RWPE2 (cell line): ENCODE measurements at regions not wholly inside any gene's neighbourhood (a gene's known extent, or its start where the extent isn't known, plus 50 kb on each side); places are given as distances from the start of the nearest gene placed in this dataset.

Experiments
- ATAC-seq: fragments of 200-7000 bp; cut with Tn5 transposase; 3 replicates; pipeline ENCODE4 v1.9.1; 2021; ENCODE audit warnings: low read depth
- DNase-seq: peaks from one replicate; pipeline ENCODE4 v3.0.0-alpha.2; 2020; ENCODE audit warnings: low spot score
- H3K27ac ChIP-seq: fragments of 450-650 bp; 2 replicates; pipeline ENCODE4 v1.5.1; 2017; ENCODE audit warnings: mild to moderate bottlenecking; ENCODE audit not compliant: poor library complexity, severe bottlenecking
- H3K27me3 ChIP-seq: fragments of 250-450 bp; sonication (Bioruptor Pico); 2 replicates; pipeline ENCODE4 v1.5.1; 2021; ENCODE audit warnings: mild to moderate bottlenecking, moderate library complexity; ENCODE audit not compliant: insufficient read depth, poor library complexity, severe bottlenecking
- H3K36me3 ChIP-seq: fragments of 250-450 bp; sonication (Bioruptor Pico); 2 replicates; pipeline ENCODE4 v1.5.1; 2020; ENCODE audit warnings: low read depth, mild to moderate bottlenecking, moderate library complexity
- H3K4me1 ChIP-seq: fragments of 250-450 bp; sonication (Bioruptor Pico); 2 replicates; pipeline ENCODE4 v1.5.1; 2021; ENCODE audit warnings: mild to moderate bottlenecking, moderate library complexity; ENCODE audit not compliant: insufficient read depth, poor library complexity, severe bottlenecking
- H3K4me3 ChIP-seq: fragments of 250-450 bp; sonication (Bioruptor Pico); 2 replicates; pipeline ENCODE4 v1.5.1; 2021; ENCODE audit warnings: mild to moderate bottlenecking, moderate library complexity; ENCODE audit not compliant: severe bottlenecking
- H3K9me3 ChIP-seq: fragments of 250-450 bp; sonication (Bioruptor Pico); 2 replicates; pipeline ENCODE4 v1.5.1; 2021; ENCODE audit warnings: mild to moderate bottlenecking, moderate library complexity; ENCODE audit not compliant: severe bottlenecking
- TF ChIP-seq, protein P1 (sequence below): fragments of 450-650 bp; IDR thresholded peaks from one replicate; pipeline ENCODE4 v1.5.1; 2017; ENCODE audit warnings: mild to moderate bottlenecking, moderate library complexity; ENCODE audit not compliant: poor library complexity, severe bottlenecking

GRCh38 chr3:110646055-110646454 lies 425.6 kb upstream of the NECTIN3 start:
- Histone ChIP-seq H3K27me3 (no peaks in the 10 kb centered on the region), H3K9me3 (no peaks in the 10 kb centered on the region), H3K4me1 (no peaks in the 10 kb centered on the region), H3K4me3 (no peak overlapping the region), H3K36me3 (no peaks in the 10 kb centered on the region), H3K27ac (no peak overlapping the region)
- ATAC-seq (no peak), DNase-seq (no peak)
- TF ChIP-seq, protein P1, sequence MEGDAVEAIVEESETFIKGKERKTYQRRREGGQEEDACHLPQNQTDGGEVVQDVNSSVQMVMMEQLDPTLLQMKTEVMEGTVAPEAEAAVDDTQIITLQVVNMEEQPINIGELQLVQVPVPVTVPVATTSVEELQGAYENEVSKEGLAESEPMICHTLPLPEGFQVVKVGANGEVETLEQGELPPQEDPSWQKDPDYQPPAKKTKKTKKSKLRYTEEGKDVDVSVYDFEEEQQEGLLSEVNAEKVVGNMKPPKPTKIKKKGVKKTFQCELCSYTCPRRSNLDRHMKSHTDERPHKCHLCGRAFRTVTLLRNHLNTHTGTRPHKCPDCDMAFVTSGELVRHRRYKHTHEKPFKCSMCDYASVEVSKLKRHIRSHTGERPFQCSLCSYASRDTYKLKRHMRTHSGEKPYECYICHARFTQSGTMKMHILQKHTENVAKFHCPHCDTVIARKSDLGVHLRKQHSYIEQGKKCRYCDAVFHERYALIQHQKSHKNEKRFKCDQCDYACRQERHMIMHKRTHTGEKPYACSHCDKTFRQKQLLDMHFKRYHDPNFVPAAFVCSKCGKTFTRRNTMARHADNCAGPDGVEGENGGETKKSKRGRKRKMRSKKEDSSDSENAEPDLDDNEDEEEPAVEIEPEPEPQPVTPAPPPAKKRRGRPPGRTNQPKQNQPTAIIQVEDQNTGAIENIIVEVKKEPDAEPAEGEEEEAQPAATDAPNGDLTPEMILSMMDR, result no peak

DNA sequence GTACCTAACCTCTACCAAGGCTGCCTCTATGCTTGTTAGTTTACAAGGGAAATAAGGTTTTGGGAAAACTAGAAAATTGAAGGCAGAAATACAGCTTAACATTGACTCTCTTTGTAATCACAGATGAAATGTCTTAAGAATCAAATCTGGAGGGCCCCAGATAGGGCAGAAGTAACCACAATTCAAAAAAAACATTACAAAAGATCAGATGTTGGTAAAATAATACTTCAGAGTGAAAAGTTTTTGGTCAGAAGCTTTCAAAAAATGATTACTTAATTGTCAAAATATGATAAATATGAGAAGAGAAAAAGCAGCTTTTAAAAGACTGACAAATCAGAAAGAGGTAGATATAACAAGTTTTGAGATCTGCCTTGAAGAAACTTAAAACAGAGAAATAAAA lies 425.1 kb upstream of the NECTIN3 start:
- Histone ChIP-seq H3K27ac (no peak overlapping the region), H3K4me3 (no peak overlapping the region), H3K36me3 (no peaks in the 10 kb centered on the region), H3K9me3 (no peaks in the 10 kb centered on the region), H3K4me1 (no peaks in the 10 kb centered on the region), H3K27me3 (no peaks in the 10 kb centered on the region)
- TF ChIP-seq, protein P1, result no peak
- DNase-seq (no peak), ATAC-seq (no peak)

DNA sequence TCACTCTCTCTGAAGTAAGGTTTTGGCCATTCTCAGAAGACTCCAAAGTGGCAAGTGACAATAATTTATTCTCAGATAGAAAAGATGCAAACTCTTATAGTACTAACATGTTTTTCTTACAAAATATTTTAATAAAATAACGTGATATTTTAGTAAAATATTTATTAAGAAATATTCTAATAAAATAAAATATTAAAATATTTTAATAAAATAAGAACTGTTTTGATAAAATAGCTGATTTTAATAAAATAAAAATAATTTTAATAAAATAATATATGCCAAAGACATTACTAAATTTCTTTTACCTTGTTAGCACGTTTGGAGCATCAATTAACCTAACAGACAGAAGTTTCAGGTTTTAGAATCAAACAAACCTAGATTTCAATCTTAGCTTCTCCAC lies 424.0 kb upstream of the NECTIN3 start:
- no peak overlapping the region for H3K4me3 ChIP-seq
- H3K4me1 ChIP-seq, result no peaks in the 10 kb centered on the region
- no peak overlapping the region for H3K27ac ChIP-seq
- no peaks in the 10 kb centered on the region for H3K27me3 ChIP-seq
- no peaks in the 10 kb centered on the region for H3K9me3 ChIP-seq
- H3K36me3 ChIP-seq, result no peaks in the 10 kb centered on the region
- TF ChIP-seq, protein P1, result no peak
- ATAC-seq (no peak), DNase-seq (no peak)

DNA sequence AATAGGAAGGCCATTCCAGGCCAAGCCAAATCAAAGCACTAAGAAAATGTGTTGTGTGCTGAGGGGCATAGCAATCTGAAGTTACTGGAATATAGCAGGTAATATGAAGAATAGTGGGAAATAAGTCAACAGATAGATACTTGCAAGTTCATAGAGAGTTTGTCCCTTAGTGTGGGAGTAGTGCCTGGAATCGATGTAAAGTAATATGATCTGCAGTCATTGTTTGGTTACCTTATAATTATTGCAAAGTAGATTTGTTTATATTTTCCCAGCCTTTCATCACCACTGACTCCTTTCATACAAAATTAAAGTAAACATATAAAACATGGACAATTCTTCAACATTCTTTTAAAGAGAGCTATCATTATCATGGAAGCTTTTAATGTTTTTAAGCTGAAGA lies 420.9 kb upstream of the NECTIN3 start:
- H3K27me3 ChIP-seq, result no peaks in the 10 kb centered on the region
- ATAC-seq, result no peak

DNA sequence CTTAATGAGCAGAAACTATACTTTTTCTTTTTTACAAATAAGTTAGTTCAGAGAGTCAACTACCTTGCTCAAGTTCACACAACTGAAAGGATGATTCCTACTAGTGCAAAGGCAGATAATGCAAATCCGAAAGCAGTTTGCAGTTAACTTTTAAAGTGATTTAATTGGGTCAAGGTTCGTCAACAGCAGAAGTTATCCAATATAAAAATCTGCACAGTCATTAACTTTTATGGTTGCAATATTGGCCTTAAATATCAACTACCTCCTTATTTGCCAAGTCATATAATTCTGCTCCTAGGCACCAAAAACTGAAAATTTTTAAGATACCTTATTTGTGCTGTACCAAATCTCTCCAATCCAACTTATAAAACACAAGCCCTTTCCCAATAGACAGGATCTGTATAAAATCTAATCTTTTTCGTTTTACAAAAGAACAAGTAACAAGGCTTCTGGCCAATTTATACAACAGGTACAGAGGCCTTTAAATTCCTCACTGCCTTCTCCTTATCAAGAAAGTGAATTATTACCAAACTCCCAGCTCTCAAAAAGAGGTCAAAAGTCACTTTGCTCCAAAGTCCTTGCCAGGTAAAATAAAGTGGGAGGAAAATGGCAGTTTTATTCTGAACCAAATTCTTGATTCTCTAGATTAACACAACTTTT lies 416.6 kb upstream of the NECTIN3 start:
- no peak overlapping the region for H3K4me3 ChIP-seq
- H3K27me3 ChIP-seq, result no peaks in the 10 kb centered on the region
- no peaks in the 10 kb centered on the region for H3K4me1 ChIP-seq
- no peaks in the 10 kb centered on the region for H3K9me3 ChIP-seq
- TF ChIP-seq, protein P1, result no peak
- DNase-seq, result no peak
- no peak overlapping the region for H3K27ac ChIP-seq
- no peaks in the 10 kb centered on the region for H3K36me3 ChIP-seq
- no peak for ATAC-seq

More for the DNA sequence above, 420.9 kb upstream of the NECTIN3 start:
- Histone ChIP-seq H3K36me3 (no peaks in the 10 kb centered on the region), H3K9me3 (no peaks in the 10 kb centered on the region), H3K27ac (no peak overlapping the region), H3K4me1 (no peaks in the 10 kb centered on the region), H3K4me3 (no peak overlapping the region)
- no peak for DNase-seq
- TF ChIP-seq, protein P1, result no peak
